A549 (cell line): ENCODE measurements at regions not wholly inside any gene's neighbourhood (a gene's known extent, or its start where the extent isn't known, plus 50 kb on each side); places are given as distances from the start of the nearest gene placed in this dataset.

Experiments used
- ATAC-seq, 2 experiments: fragments of 200-7000 bp in 1 of 2; fragments of >200 bp in 1 of 2; cut with Nextera tagmentation in 1 of 2; cut with Tn5 transposase in 1 of 2; 3 replicates each; pipeline versions ENCODE4 v1.8.0 to v1.9.1; 2018 to 2020; ENCODE audit warnings: mild to moderate bottlenecking in 1 of 2, moderate library complexity in 1 of 2
- CTCF ChIA-PET: fragments of 300-600 bp; sonication (Branson Sonifier 250); formaldehyde crosslinking; extraction: SDS; loops from one replicate; lab custom pipeline; 2021; ENCODE audit warnings: antibody characterized with exemption, inconsistent platforms; lab: Yijun Ruan, JAX
- POLR2A ChIA-PET: fragments of 350-600 bp; formaldehyde crosslinking; extraction: SDS; loops from one replicate; lab custom pipeline; 2021; ENCODE audit warnings: antibody characterized with exemption, inconsistent platforms; lab: Yijun Ruan, JAX
- DNase-seq, 2 experiments: peaks; one replicate each; pipeline versions ENCODE4 v3.0.0 to v3.0.0-alpha.2; 2011 to 2016; ENCODE audit warnings: low read depth in 1 of 2, low spot score in 1 of 2
- FAIRE-seq: peaks from 2 replicates; lab custom pipeline; 2011; peaks lifted over from hg19 to GRCh38; lab: Jason Lieb, UNC
- H3K27ac ChIP-seq, 2 experiments: fragments of >200 bp; sonication (Bioruptor Twin); formaldehyde crosslinking; 3 replicates each; pipeline ENCODE4 v1.5.1; 2016 to 2017
- H3K4me1 ChIP-seq: fragments of >200 bp; sonication (Bioruptor Twin); formaldehyde crosslinking; 3 replicates; pipeline ENCODE4 v1.6.1; 2016
- H3K4me2 ChIP-seq: fragments of >200 bp; sonication (Bioruptor Twin); formaldehyde crosslinking; 3 replicates; pipeline ENCODE4 v1.6.1; 2016
- H3K4me3 ChIP-seq: fragments of >200 bp; sonication (Bioruptor Twin); formaldehyde crosslinking; 3 replicates; pipeline ENCODE4 v1.5.1; 2016
- H3K9me3 ChIP-seq: fragments of >200 bp; sonication (Bioruptor Twin); formaldehyde crosslinking; 3 replicates; pipeline ENCODE4 v1.6.1; 2016
- CBX2 ChIP-seq: fragments of 200-600 bp; sonication (generic); IDR thresholded peaks from 2 replicates; pipeline ENCODE4 v1.6.1; 2016; ENCODE audit warnings: low read depth, mild to moderate bottlenecking, borderline replicate concordance
- CBX8 ChIP-seq: fragments of 200-600 bp; sonication (generic); IDR thresholded peaks from 2 replicates; pipeline ENCODE4 v1.6.1; 2016
- CTCF ChIP-seq: fragments of >200 bp; sonication (Bioruptor Twin); formaldehyde crosslinking; IDR thresholded peaks from 3 replicates; pipeline ENCODE4 v1.5.1; 2016
- E2F6 ChIP-seq: IDR thresholded peaks from 2 replicates; pipeline ENCODE4 v1.6.1; 2012; ENCODE audit warnings: low read depth, borderline replicate concordance
- EP300 ChIP-seq, 2 experiments: fragments of >200 bp; sonication (Bioruptor Twin); formaldehyde crosslinking; IDR thresholded peaks; 2 replicates in 1 of 2; 3 replicates in 1 of 2; pipeline ENCODE4 v1.6.1; 2016 to 2017
- FOSB ChIP-seq: fragments of 250-450 bp; sonication (Bioruptor Pico); IDR thresholded peaks from 2 replicates; pipeline ENCODE4 v1.5.0; 2020; ENCODE audit warnings: mild to moderate bottlenecking, moderate library complexity
- GATA3 ChIP-seq: IDR thresholded peaks from 2 replicates; pipeline ENCODE4 v1.6.1; 2012; ENCODE audit warnings: borderline replicate concordance
- HDAC2 ChIP-seq: fragments of 200-600 bp; sonication (generic); IDR thresholded peaks from 2 replicates; pipeline ENCODE4 v1.6.1; 2016
- HOXB13 ChIP-seq: fragments of 250-450 bp; sonication (Bioruptor Pico); IDR thresholded peaks from 2 replicates; pipeline ENCODE4 v1.5.0; 2020; ENCODE audit warnings: low read depth, mild to moderate bottlenecking, moderate library complexity
- HOXB5 ChIP-seq: fragments of 250-450 bp; sonication (Bioruptor Pico); IDR thresholded peaks from 2 replicates; pipeline ENCODE4 v1.5.0; 2020; ENCODE audit warnings: mild to moderate bottlenecking, moderate library complexity
- JUNB ChIP-seq: fragments of >200 bp; sonication (Bioruptor Twin); formaldehyde crosslinking; IDR thresholded peaks from 2 replicates; pipeline ENCODE4 v1.6.1; 2016
- KDM1A ChIP-seq: fragments of 200-600 bp; sonication (generic); IDR thresholded peaks from 2 replicates; pipeline ENCODE4 v1.6.1; 2016; ENCODE audit warnings: low read depth, mild to moderate bottlenecking
- KDM5A ChIP-seq: fragments of 200-600 bp; sonication (generic); IDR thresholded peaks from 2 replicates; pipeline ENCODE4 v1.6.1; 2016; ENCODE audit warnings: antibody characterized with exemption, mild to moderate bottlenecking
- MAX ChIP-seq: IDR thresholded peaks from 2 replicates; pipeline ENCODE4 v1.6.1; 2012
- MAZ ChIP-seq: fragments of 150-350 bp; IDR thresholded peaks from 2 replicates; pipeline ENCODE4 v1.6.1; 2014; ENCODE audit warnings: antibody characterized with exemption, low read depth, low read length, borderline replicate concordance
- MYC ChIP-seq: IDR thresholded peaks from 2 replicates; pipeline ENCODE4 v1.6.1; 2012; ENCODE audit warnings: mild to moderate bottlenecking, inconsistent platforms, low read length, improper control_type of control experiment, borderline replicate concordance
- NFE2L2 ChIP-seq: fragments of 150-350 bp; conservative IDR thresholded peaks from 2 replicates; pipeline ENCODE4 v1.6.1; 2014; ENCODE audit warnings: low read length
- NPAS2 ChIP-seq: fragments of 250-450 bp; sonication (Bioruptor Pico); IDR thresholded peaks from 2 replicates; pipeline ENCODE4 v1.8.0; 2022; ENCODE audit warnings: mild to moderate bottlenecking, moderate library complexity, borderline replicate concordance
- PBX3 ChIP-seq: IDR thresholded peaks from 2 replicates; pipeline ENCODE4 v1.6.1; 2012
- POLR2AphosphoS2 ChIP-seq: conservative IDR thresholded peaks from 2 replicates; pipeline ENCODE4 v1.6.1; 2012; ENCODE audit warnings: low read length, improper control_type of control experiment, inconsistent platforms
- TP53 ChIP-seq: fragments of 250-450 bp; sonication (Bioruptor Pico); IDR thresholded peaks from 2 replicates; pipeline ENCODE4 v1.5.0; 2021; ENCODE audit warnings: mild to moderate bottlenecking, moderate library complexity
- ZFP36 ChIP-seq: fragments of 450-650 bp; IDR thresholded peaks from 2 replicates; pipeline ENCODE4 v1.6.1; 2014; ENCODE audit warnings: borderline replicate concordance; ENCODE audit not compliant: partially characterized antibody
- ZNF302 ChIP-seq: fragments of 250-450 bp; sonication (Bioruptor Pico); IDR thresholded peaks from 2 replicates; pipeline ENCODE4 v1.9.0; 2021; ENCODE audit warnings: inconsistent platforms, mild to moderate bottlenecking, moderate library complexity
- WGBS: methylation state at CpG from one replicate; pipeline ENCODE4 v1.1.6; 2017; ENCODE audit errors: missing lambda C conversion rate; 5-methylcytosine and 5-hydroxymethylcytosine counted together

- no peak for FAIRE-seq
- H3K4me1 ChIP-seq: no peaks in the 10 kb centered on the region
- no peak overlapping the region for H3K4me2 ChIP-seq
- POLR2A ChIA-PET: no interaction called here
- TF ChIP-seq HDAC2 (no peak), E2F6 (no peak), GATA3 (no peak), ZNF302 (CRISPR knock-in tag) (no peak), MAZ (no peak), KDM5A (no peak), NFE2L2 (no peak)
- CTCF ChIA-PET: no interaction called here
- DNase-seq: no peak
- H3K27ac ChIP-seq: no peak overlapping the region
- no peak for ATAC-seq
- H3K9me3 ChIP-seq: no peaks in the 10 kb centered on the region
- H3K4me3 ChIP-seq: no peak overlapping the region
- WGBS: 35% methylated on average over 11 of the region's 14 CpGs
Observed at GRCh38 chr20:16974855-16975162, 226.7 kb downstream of the OTOR start.

GRCh38 chr20:16975682-16976081 is 227.5 kb downstream of the OTOR start:
- DNase-seq: no peak
- ChIA-PET POLR2A (no interaction called here), CTCF (no interaction called here)
- Histone ChIP-seq H3K4me1 (no peaks in the 10 kb centered on the region), H3K27ac (no peak overlapping the region), H3K4me3 (no peak overlapping the region), H3K4me2 (no peak overlapping the region), H3K9me3 (no peaks in the 10 kb centered on the region)
- ATAC-seq: no peak
- no peak for FAIRE-seq
- WGBS: 43% methylated on average over 10 of the region's 12 CpGs
- no peak for TF ChIP-seq MYC
- TF ChIP-seq PBX3: no peak
- TF ChIP-seq ZFP36: no peak
- no peak for TF ChIP-seq KDM1A
- no peak for TF ChIP-seq TP53
- no peak for TF ChIP-seq CTCF
- no peak for TF ChIP-seq CBX2
- no peak for TF ChIP-seq JUNB
- TF ChIP-seq NFE2L2: no peak
- TF ChIP-seq FOSB (CRISPR knock-in tag): no peak
- no peak for TF ChIP-seq MAX
- no peak for TF ChIP-seq HOXB5 (CRISPR knock-in tag)
- no peak for TF ChIP-seq EP300 (IDR thresholded peaks at IDR 0.05)
- TF ChIP-seq HOXB13 (CRISPR knock-in tag): no peak
- no peak for TF ChIP-seq POLR2AphosphoS2
- no peak for TF ChIP-seq GATA3
- TF ChIP-seq CBX8: no peak

- ChIA-PET POLR2A (no interaction called here), CTCF (no interaction called here)
- no peak for FAIRE-seq
- TF ChIP-seq NPAS2 (CRISPR knock-in tag): no peak
- 14% methylated on average over 1 of the region's 1 CpG for WGBS
- no peak overlapping the region for H3K4me3 ChIP-seq
- H3K4me2 ChIP-seq: no peak overlapping the region
- no peaks in the 10 kb centered on the region for H3K9me3 ChIP-seq
- no peak for DNase-seq
- ATAC-seq: no peak
- no peak overlapping the region for H3K27ac ChIP-seq
- H3K4me1 ChIP-seq: no peaks in the 10 kb centered on the region
Observed at GRCh38 chr20:16978497-16978896, 230.3 kb downstream of the OTOR start.
